ENCODE measurements at regions not wholly inside any gene's neighbourhood (a gene's known extent, or its start where the extent isn't known, plus 50 kb on each side); places are given as distances from the start of the nearest gene placed in this dataset.

DNA sequence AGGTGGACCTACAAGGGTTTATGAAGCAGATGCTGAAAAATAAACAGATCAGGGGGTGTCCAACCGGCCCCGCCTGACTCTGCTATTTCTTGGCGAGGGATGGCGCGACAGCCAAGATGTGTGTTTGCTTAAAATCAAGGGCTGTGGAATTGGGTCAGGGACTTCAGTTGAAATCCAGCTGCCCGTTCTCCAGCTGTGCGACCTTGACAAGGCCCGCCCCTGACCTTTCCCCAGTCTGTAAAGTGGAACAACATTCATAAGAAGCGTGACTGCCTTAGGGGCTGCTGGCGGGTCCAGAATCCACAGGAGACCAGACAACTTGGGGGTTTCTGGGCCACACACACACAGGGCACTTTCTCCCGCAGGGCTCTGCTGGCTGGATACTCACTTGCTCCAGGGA lies 517.5 kb downstream of the PREX1 start:
- TF ChIP-seq, protein P1, sequence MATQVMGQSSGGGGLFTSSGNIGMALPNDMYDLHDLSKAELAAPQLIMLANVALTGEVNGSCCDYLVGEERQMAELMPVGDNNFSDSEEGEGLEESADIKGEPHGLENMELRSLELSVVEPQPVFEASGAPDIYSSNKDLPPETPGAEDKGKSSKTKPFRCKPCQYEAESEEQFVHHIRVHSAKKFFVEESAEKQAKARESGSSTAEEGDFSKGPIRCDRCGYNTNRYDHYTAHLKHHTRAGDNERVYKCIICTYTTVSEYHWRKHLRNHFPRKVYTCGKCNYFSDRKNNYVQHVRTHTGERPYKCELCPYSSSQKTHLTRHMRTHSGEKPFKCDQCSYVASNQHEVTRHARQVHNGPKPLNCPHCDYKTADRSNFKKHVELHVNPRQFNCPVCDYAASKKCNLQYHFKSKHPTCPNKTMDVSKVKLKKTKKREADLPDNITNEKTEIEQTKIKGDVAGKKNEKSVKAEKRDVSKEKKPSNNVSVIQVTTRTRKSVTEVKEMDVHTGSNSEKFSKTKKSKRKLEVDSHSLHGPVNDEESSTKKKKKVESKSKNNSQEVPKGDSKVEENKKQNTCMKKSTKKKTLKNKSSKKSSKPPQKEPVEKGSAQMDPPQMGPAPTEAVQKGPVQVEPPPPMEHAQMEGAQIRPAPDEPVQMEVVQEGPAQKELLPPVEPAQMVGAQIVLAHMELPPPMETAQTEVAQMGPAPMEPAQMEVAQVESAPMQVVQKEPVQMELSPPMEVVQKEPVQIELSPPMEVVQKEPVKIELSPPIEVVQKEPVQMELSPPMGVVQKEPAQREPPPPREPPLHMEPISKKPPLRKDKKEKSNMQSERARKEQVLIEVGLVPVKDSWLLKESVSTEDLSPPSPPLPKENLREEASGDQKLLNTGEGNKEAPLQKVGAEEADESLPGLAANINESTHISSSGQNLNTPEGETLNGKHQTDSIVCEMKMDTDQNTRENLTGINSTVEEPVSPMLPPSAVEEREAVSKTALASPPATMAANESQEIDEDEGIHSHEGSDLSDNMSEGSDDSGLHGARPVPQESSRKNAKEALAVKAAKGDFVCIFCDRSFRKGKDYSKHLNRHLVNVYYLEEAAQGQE (IDR thresholded peaks at IDR 0.05; ENCODE audit: insufficient replicate concordance, low read depth) = no peak
- TF ChIP-seq, protein P2, sequence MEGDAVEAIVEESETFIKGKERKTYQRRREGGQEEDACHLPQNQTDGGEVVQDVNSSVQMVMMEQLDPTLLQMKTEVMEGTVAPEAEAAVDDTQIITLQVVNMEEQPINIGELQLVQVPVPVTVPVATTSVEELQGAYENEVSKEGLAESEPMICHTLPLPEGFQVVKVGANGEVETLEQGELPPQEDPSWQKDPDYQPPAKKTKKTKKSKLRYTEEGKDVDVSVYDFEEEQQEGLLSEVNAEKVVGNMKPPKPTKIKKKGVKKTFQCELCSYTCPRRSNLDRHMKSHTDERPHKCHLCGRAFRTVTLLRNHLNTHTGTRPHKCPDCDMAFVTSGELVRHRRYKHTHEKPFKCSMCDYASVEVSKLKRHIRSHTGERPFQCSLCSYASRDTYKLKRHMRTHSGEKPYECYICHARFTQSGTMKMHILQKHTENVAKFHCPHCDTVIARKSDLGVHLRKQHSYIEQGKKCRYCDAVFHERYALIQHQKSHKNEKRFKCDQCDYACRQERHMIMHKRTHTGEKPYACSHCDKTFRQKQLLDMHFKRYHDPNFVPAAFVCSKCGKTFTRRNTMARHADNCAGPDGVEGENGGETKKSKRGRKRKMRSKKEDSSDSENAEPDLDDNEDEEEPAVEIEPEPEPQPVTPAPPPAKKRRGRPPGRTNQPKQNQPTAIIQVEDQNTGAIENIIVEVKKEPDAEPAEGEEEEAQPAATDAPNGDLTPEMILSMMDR (IDR thresholded peaks at IDR 0.05; ENCODE audit: insufficient read depth, low read length) = no peak
- no peak for TF ChIP-seq POLR2AphosphoS5 (IDR thresholded peaks at IDR 0.05; ENCODE audit: low read depth)
